GM10266 (cell line): ENCODE measurements at regions not wholly inside any gene's neighbourhood (a gene's known extent, or its start where the extent isn't known, plus 50 kb on each side); places are given as distances from the start of the nearest gene placed in this dataset.

Experiments used
- DNase-seq: peaks from one replicate; pipeline ENCODE4 v3.0.0; 2012; ENCODE audit errors: extremely low spot score
- TF ChIP-seq, protein P1 (sequence below): IDR thresholded peaks from 2 replicates; pipeline ENCODE4 v1.5.1; 2012; ENCODE audit warnings: mild to moderate bottlenecking, low read depth; ENCODE audit not compliant: control insufficient read depth, insufficient read depth; ENCODE audit errors: missing control alignments

DNA sequence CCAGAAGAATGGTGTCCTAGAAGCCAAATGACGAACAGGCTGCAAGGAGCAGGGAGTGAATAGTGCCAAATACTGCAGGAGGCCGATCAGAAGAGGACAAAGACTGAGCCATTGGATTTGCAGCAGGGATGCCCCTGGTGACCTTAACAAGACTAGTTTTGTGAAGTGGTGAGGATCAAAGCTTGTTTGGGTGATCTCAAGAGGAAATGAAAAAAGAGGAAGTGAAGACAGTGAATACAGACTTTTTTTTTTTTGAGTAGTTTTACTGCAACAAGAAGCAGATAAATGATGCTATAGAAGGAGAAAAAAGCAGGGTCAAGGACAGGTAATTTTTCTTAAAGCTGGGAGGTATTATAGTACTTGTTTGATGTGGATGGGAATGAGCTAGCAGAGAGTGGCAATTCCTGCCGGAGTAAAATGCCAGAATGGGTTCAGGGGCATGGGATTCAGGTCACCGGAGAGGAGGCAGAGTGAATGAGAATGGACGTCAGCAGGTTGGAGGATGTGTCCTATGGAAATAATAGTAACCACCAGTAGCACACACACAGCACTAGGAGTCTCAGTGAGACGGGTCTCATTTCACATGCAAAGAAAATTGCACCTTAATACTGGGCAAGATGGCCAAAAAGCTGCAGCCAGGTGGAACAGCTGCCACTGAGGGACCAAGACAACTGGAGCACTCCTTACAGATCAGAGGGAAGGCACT lies 345.8 kb upstream of the CCDC196 start:
- peak; percentile 55 for DNase-seq
- TF ChIP-seq, protein P1, sequence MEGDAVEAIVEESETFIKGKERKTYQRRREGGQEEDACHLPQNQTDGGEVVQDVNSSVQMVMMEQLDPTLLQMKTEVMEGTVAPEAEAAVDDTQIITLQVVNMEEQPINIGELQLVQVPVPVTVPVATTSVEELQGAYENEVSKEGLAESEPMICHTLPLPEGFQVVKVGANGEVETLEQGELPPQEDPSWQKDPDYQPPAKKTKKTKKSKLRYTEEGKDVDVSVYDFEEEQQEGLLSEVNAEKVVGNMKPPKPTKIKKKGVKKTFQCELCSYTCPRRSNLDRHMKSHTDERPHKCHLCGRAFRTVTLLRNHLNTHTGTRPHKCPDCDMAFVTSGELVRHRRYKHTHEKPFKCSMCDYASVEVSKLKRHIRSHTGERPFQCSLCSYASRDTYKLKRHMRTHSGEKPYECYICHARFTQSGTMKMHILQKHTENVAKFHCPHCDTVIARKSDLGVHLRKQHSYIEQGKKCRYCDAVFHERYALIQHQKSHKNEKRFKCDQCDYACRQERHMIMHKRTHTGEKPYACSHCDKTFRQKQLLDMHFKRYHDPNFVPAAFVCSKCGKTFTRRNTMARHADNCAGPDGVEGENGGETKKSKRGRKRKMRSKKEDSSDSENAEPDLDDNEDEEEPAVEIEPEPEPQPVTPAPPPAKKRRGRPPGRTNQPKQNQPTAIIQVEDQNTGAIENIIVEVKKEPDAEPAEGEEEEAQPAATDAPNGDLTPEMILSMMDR: no peak

DNA sequence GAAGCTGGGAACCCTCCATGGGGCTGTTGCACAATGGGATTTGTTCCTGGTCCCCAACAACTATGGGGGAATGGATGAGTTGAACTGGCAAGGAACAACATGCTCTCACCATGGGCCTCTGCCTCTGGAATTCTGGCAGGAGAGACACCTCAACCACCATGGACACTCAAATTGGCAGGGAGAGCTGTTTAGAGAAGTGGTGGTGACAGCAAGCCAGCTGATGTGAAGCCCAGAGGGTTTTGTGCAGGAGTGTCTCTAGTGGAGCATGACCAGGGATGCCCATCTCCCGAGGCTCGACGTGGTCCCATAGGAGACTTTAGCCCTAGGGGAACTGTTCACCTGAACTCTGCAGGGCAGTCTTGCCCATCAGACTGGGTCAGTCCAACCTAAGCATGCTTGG lies 345.2 kb upstream of the CCDC196 start:
- DNase-seq: no peak
- TF ChIP-seq, protein P1: no peak

DNA sequence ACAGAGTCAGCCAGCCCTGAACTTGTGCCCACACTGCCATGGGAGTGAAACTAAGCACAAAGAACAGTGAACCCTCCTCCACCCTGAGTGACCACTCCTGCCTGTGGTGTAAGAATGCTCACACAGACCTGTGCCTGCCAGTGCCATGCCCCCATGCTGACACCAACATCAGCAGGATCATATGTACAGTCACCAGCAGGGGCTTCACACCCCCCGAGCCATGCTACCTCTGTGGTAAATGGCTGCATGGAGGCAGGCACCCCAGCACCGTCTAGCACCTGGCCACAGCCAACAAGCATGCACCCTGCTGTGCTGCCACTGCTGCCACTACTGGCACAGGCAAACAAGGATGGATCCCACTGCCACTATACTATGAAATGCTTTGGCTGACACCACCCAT lies 344.4 kb upstream of the CCDC196 start:
- TF ChIP-seq, protein P1: no peak
- no peak for DNase-seq

DNA sequence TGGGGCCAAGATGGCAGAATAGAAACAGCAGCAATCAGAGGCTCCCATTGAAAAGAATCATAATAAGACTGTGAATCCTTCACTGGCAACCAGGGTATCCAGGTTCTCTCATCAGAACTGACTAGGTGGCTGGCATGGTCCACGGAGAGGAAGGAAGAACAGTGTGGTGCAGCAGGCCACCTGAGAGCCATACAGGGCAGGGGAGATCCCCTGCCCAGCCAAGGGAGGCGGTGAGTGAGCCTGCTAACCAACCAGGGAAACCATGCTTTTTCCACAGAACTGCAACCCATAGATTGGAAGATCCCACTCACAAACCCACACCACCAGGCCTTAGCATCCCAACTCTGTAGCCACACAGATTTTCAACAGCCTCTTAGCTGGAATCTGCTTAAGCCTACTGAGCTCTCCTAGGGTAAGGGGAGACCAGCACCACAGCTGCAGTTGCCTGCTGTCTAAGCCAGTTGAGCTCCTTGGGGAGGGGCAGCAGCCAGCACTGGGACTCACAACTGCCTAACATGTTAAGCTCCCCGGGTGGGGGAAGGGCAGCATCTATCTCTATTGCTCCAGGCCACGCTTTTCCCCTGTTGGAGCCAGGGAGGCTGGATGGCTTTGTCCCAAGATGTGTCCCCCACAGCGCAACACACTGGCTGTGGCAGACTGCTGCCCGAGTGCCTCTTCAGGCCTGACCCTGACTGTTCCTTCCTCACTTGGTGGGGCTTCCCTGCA lies 342.6 kb upstream of the CCDC196 start:
- no peak for DNase-seq
- TF ChIP-seq, protein P1: no peak

DNA sequence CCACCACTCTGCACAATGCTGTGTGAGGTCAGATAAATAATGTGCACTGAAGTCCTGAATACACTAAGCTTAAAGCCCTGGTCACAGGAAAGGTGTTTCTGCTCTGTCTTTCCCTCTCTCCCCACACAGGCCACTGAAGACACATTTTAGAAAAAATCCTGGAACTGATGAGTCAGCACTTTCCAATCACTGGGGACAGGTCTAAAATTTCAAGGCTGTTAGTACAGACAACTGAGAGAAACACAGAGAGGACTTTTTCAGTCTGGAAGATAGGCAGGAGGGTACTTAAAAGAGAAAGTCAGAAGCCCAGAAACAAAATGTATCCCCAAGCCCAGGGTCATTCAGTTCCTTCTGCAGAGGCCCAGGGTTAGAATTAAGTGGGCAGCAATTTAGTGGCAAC lies 333.9 kb upstream of the CCDC196 start:
- DNase-seq: no peak
- TF ChIP-seq, protein P1: no peak

DNA sequence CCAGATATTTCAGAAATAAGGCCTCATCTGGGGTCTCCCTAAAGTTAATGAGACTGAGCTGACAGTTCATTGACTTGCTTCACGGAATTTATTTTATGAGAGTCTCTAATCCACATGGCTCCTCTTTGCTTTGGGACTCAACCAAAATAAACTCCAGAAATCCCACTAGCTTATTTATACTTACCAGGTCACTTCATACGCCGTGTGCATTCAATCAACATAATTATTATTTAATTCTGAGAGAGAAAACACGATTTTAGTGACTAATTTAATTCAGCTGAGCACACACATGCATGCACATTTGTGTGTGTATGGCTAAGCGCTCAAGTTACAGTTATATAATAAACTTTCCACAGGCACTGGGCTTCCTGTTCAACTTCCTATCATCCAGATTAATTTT lies 333.4 kb upstream of the CCDC196 start:
- TF ChIP-seq, protein P1: no peak
- DNase-seq: no peak

DNA sequence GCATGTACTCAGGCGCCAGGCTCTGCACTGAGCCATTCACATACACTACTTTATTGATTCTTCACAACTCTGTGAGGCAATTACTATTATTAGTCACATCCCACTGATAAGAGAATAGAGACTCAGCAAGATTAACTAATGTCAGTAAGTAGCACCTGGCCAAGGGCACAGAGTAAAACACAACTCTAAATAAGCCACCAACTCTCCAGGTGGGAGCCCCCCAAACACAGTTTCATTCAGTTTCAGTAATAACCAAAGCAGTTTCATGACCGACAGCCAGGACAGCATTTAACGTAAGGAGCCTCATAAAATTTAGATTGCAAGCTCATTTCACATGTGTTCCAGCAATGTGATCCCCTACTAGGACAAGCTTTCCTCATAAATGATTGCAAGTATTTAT lies 323.1 kb upstream of the CCDC196 start:
- TF ChIP-seq, protein P1: no peak
- no peak for DNase-seq
